Gastroesophageal sphincter (tissue), 4 donors: ENCODE measurements at regions not wholly inside any gene's neighbourhood (a gene's known extent, or its start where the extent isn't known, plus 50 kb on each side); places are given as distances from the start of the nearest gene placed in this dataset.
A peak's percentile ranks its signal among the peaks of the same experiment; 100 is the strongest.

ENCODE experiments used
- ATAC-seq: fragments of 150-250 bp; one replicate; pipeline ENCODE4 v1.9.1; 2016; ENCODE audit warnings: mild to moderate bottlenecking, moderate library complexity
- H3K27ac ChIP-seq, 4 donors: fragments of 200-600 bp; sonication (generic) in 3 of 4; 1 replicate in 3 of 4; 2 replicates in 1 of 4; pipeline ENCODE4 v1.5.1; 2016 to 2019
- H3K27me3 ChIP-seq: fragments of 200-600 bp; sonication (generic); one replicate; pipeline ENCODE4 v1.5.1; 2019
- H3K36me3 ChIP-seq, 2 donors: fragments of 200-600 bp; sonication (generic); one replicate each; pipeline ENCODE4 v1.5.1; 2019; ENCODE audit warnings: control low read depth in 1 of 2
- H3K4me1 ChIP-seq, 3 donors: fragments of 200-600 bp; sonication (generic); 1 replicate in 2 of 3; 2 replicates in 1 of 3; pipeline ENCODE4 v1.5.1; 2016 to 2019; ENCODE audit warnings: control low read depth in 2 of 3
- H3K4me3 ChIP-seq, 2 donors: fragments of 200-600 bp; sonication (generic); one replicate each; pipeline ENCODE4 v1.5.1; 2019; ENCODE audit warnings: mild to moderate bottlenecking in 1 of 2, moderate library complexity in 1 of 2
- H3K9me3 ChIP-seq, 3 donors: fragments of 200-600 bp; sonication (generic); one replicate each; pipeline ENCODE4 v1.5.1; 2017 to 2019; ENCODE audit warnings: control low read depth in 2 of 3
- CTCF ChIP-seq, 4 experiments: fragments of 200-600 bp in 2 of 4; fragments of 450-650 bp in 2 of 4; sonication (generic) in 1 of 4; IDR thresholded peaks; one replicate each; pipeline ENCODE4 v1.5.1; 2017 to 2019; ENCODE audit warnings: antibody characterized with exemption in 4 of 4, mild to moderate bottlenecking in 2 of 4, moderate library complexity in 2 of 4
- EP300 ChIP-seq: sonication (generic); formaldehyde crosslinking; IDR thresholded peaks from one replicate; pipeline ENCODE4 v1.6.1; 2017; ENCODE audit warnings: antibody characterized with exemption, mild to moderate bottlenecking
- POLR2A ChIP-seq, 2 donors: fragments of 450-650 bp; IDR thresholded peaks; one replicate each; pipeline ENCODE4 v1.6.1; 2017; ENCODE audit warnings: antibody characterized with exemption in 2 of 2, mild to moderate bottlenecking in 2 of 2, moderate library complexity in 1 of 2
- POLR2AphosphoS5 ChIP-seq: sonication (generic); formaldehyde crosslinking; IDR thresholded peaks from one replicate; pipeline ENCODE4 v1.6.1; 2017; ENCODE audit warnings: antibody characterized with exemption
- WGBS, 2 donors: methylation state at CpG; one replicate each; pipeline ENCODE4 v1.1.5; 2018; ENCODE audit warnings: low coverage in 1 of 2; 5-methylcytosine and 5-hydroxymethylcytosine counted together

GRCh38 chr3:20673866-20674265, 487.9 kb upstream of the SGO1 start:
- Histone ChIP-seq H3K27me3 (no peaks in the 10 kb centered on the region), H3K4me1 (peaks cover 0 to 12% (median 3%) of the 10 kb centered on the region in 3 donors), H3K27ac (no peak overlapping the region), H3K36me3 (no peaks in the 10 kb centered on the region), H3K9me3 (peaks cover 0 to 4% (median 0%) of the 10 kb centered on the region in 3 donors), H3K4me3 (no peak overlapping the region)
- TF ChIP-seq EP300 (no peak), POLR2AphosphoS5 (no peak), CTCF (IDR thresholded peaks at IDR 0.05) (no peak), POLR2A (IDR thresholded peaks at IDR 0.05) (no peak)
- no peak for ATAC-seq
- 77 to 94% methylated on average over 1 of the region's 1 CpG for WGBS, 2 donors

GRCh38 chr3:20669675-20670074, 483.7 kb upstream of the SGO1 start:
- Histone ChIP-seq H3K4me3 (no peak overlapping the region), H3K9me3 (no peaks in the 10 kb centered on the region), H3K4me1 (peaks cover 0 to 20% (median 3%) of the 10 kb centered on the region in 3 donors), H3K27me3 (no peaks in the 10 kb centered on the region), H3K27ac (peak overlapping the region in 1 of 4 donors; percentile 20), H3K36me3 (no peaks in the 10 kb centered on the region)
- 23 to 75% methylated on average over 2 of the region's 2 CpGs for WGBS, 2 donors
- no peak for ATAC-seq
- no peak for TF ChIP-seq CTCF (IDR thresholded peaks at IDR 0.05)
- no peak for TF ChIP-seq EP300
- TF ChIP-seq POLR2A (IDR thresholded peaks at IDR 0.05) = no peak
- TF ChIP-seq POLR2AphosphoS5 = no peak

GRCh38 chr3:20669184-20669583, 483.2 kb upstream of the SGO1 start:
- Histone ChIP-seq H3K36me3 (no peaks in the 10 kb centered on the region), H3K4me1 (peaks cover 0 to 20% (median 3%) of the 10 kb centered on the region in 3 donors), H3K4me3 (no peak overlapping the region), H3K27me3 (no peaks in the 10 kb centered on the region), H3K27ac (peak overlapping the region in 1 of 4 donors; percentile 20), H3K9me3 (no peaks in the 10 kb centered on the region)
- 9 to 10% methylated on average over 5 of the region's 5 CpGs for WGBS, 2 donors
- no peak for TF ChIP-seq EP300
- TF ChIP-seq CTCF (IDR thresholded peaks at IDR 0.05) = no peak
- TF ChIP-seq POLR2AphosphoS5 = no peak
- no peak for TF ChIP-seq POLR2A (IDR thresholded peaks at IDR 0.05)
- ATAC-seq = no peak

- ATAC-seq = no peak
- H3K4me3 ChIP-seq = no peak overlapping the region
- no peak for TF ChIP-seq POLR2A (IDR thresholded peaks at IDR 0.05)
- H3K36me3 ChIP-seq = no peaks in the 10 kb centered on the region
- WGBS, 2 donors = 80 to 84% methylated on average over 1 to 2 of the region's 3 CpGs
- H3K27ac ChIP-seq = no peak overlapping the region
- H3K27me3 ChIP-seq = no peaks in the 10 kb centered on the region
- H3K9me3 ChIP-seq = no peaks in the 10 kb centered on the region
- peaks cover 0 to 20% (median 3%) of the 10 kb centered on the region in 3 donors for H3K4me1 ChIP-seq
Observed at GRCh38 chr3:20668411-20668810, 482.4 kb upstream of the SGO1 start.

GRCh38 chr3:20666091-20666490, 480.1 kb upstream of the SGO1 start:
- no peak for ATAC-seq
- H3K36me3 ChIP-seq = no peaks in the 10 kb centered on the region
- WGBS, 2 donors = 50 to 83% methylated on average over 1 to 2 of the region's 2 CpGs
- no peak overlapping the region for H3K4me3 ChIP-seq
- peaks cover 0 to 20% (median 3%) of the 10 kb centered on the region in 3 donors for H3K4me1 ChIP-seq
- no peak overlapping the region for H3K27ac ChIP-seq
- H3K27me3 ChIP-seq = no peaks in the 10 kb centered on the region
- H3K9me3 ChIP-seq = no peaks in the 10 kb centered on the region
- no peak for TF ChIP-seq CTCF (IDR thresholded peaks at IDR 0.05)
- TF ChIP-seq POLR2A (IDR thresholded peaks at IDR 0.05) = no peak
- TF ChIP-seq POLR2AphosphoS5 = no peak
- TF ChIP-seq EP300 = no peak

GRCh38 chr3:20658491-20658890, 472.5 kb upstream of the SGO1 start:
- Histone ChIP-seq H3K27ac (no peak overlapping the region), H3K4me1 (no peaks in the 10 kb centered on the region), H3K9me3 (no peaks in the 10 kb centered on the region), H3K27me3 (no peaks in the 10 kb centered on the region), H3K36me3 (no peaks in the 10 kb centered on the region), H3K4me3 (no peak overlapping the region)
- TF ChIP-seq EP300 = no peak
- TF ChIP-seq POLR2A (IDR thresholded peaks at IDR 0.05) = no peak
- TF ChIP-seq POLR2AphosphoS5 = no peak
- TF ChIP-seq CTCF (IDR thresholded peaks at IDR 0.05) = no peak
- WGBS, 2 donors = 92 to 100% methylated on average over 1 of the region's 1 CpG
- no peak for ATAC-seq
